NCI-H146 treated with DMSO at 0.1 percent for 48 hours (cell line): ENCODE measurements at regions not wholly inside any gene's neighbourhood (a gene's known extent, or its start where the extent isn't known, plus 50 kb on each side); places are given as distances from the start of the nearest gene placed in this dataset.

Experiments
- DNase-seq: peaks from one replicate; lab custom pipeline; 2025; ENCODE audit not compliant: unreplicated experiment; lab: John Stamatoyannopoulos, UW

- DNase-seq: no peak
Measured at GRCh38 chr10:8463853-8464252, 409.4 kb downstream of the GATA3 start.

- no peak for DNase-seq
Measured at GRCh38 chr10:8468477-8468876, 414.0 kb downstream of the GATA3 start.

- no peak for DNase-seq
Measured at GRCh38 chr10:8473205-8473604, 418.7 kb downstream of the GATA3 start.

GRCh38 chr10:8477300-8477699 lies 422.8 kb downstream of the GATA3 start:
- no peak for DNase-seq

- DNase-seq: no peak
Measured at GRCh38 chr10:8481718-8482504, 427.4 kb downstream of the GATA3 start.

- DNase-seq: no peak
Measured at GRCh38 chr10:8485032-8485431, 430.5 kb downstream of the GATA3 start.

- no peak for DNase-seq
Measured at GRCh38 chr10:8487346-8487745, 432.9 kb downstream of the GATA3 start.

GRCh38 chr10:8489232-8489631 lies 434.7 kb downstream of the GATA3 start:
- DNase-seq: no peak

- no peak for DNase-seq
Measured at GRCh38 chr10:8489823-8490222, 435.3 kb downstream of the GATA3 start.

GRCh38 chr10:8498290-8498689 lies 443.8 kb downstream of the GATA3 start:
- no peak for DNase-seq

GRCh38 chr10:8498881-8499280 lies 444.4 kb downstream of the GATA3 start:
- DNase-seq: no peak

GRCh38 chr10:8499312-8499711 lies 444.8 kb downstream of the GATA3 start:
- DNase-seq: no peak

- DNase-seq: no peak
Measured at GRCh38 chr10:8499752-8500390, 445.4 kb downstream of the GATA3 start.

- no peak for DNase-seq
Measured at GRCh38 chr10:8502573-8502972, 448.1 kb downstream of the GATA3 start.

- DNase-seq: no peak
Measured at GRCh38 chr10:8504499-8504898, 450.0 kb downstream of the GATA3 start.

- DNase-seq: no peak
Measured at GRCh38 chr10:8507156-8507555, 452.7 kb downstream of the GATA3 start.

- DNase-seq: no peak
Measured at GRCh38 chr10:8508882-8509281, 454.4 kb downstream of the GATA3 start.

GRCh38 chr10:8510471-8510870 lies 456.0 kb downstream of the GATA3 start:
- no peak for DNase-seq

- DNase-seq: no peak
Measured at GRCh38 chr10:8511026-8511425, 456.5 kb downstream of the GATA3 start.

- no peak for DNase-seq
Measured at GRCh38 chr10:8513155-8514147, 459.0 kb downstream of the GATA3 start.

GRCh38 chr10:8520382-8520781 lies 465.9 kb downstream of the GATA3 start:
- DNase-seq: no peak
